Fibroblast of lung (primary cell): ENCODE measurements at regions not wholly inside any gene's neighbourhood (a gene's known extent, or its start where the extent isn't known, plus 50 kb on each side); places are given as distances from the start of the nearest gene placed in this dataset.

Experiments used
- DNase-seq, 2 donors: peaks; one replicate each; pipeline versions ENCODE4 v3.0.0 to v3.0.0-alpha.2; 2010; ENCODE audit warnings: low read depth in 2 of 2
- H2AFZ ChIP-seq: 2 replicates; pipeline ENCODE4 v1.5.1; 2012; ENCODE audit warnings: low read length, control low read depth, inconsistent platforms
- H3K27ac ChIP-seq: 2 replicates; pipeline ENCODE4 v1.5.1; 2011; ENCODE audit warnings: low read length, control low read depth; ENCODE audit not compliant: insufficient read depth
- H3K27me3 ChIP-seq: 2 replicates; pipeline ENCODE4 v1.5.1; 2011; ENCODE audit warnings: mild to moderate bottlenecking, low read length; ENCODE audit not compliant: control insufficient read depth, insufficient read depth
- H3K36me3 ChIP-seq: 2 replicates; pipeline ENCODE4 v1.5.1; 2011; ENCODE audit warnings: low read length; ENCODE audit not compliant: control insufficient read depth, insufficient read depth
- H3K4me1 ChIP-seq: 2 replicates; pipeline ENCODE4 v1.5.1; 2011; ENCODE audit warnings: low read length; ENCODE audit not compliant: control insufficient read depth, insufficient read depth; ENCODE audit errors: extremely low read depth
- H3K4me2 ChIP-seq: 2 replicates; pipeline ENCODE4 v1.5.1; 2011; ENCODE audit warnings: low read length, control low read depth; ENCODE audit not compliant: insufficient read depth; ENCODE audit errors: extremely low read depth
- H3K4me3 ChIP-seq, 4 experiments: fragments of 200-600 bp in 1 of 4; sonication (generic) in 1 of 4; replicated peaks in 1 of 4; 2 replicates each; pipeline ENCODE4 v1.5.1; 2011 to 2016; ENCODE audit warnings: low read length in 4 of 4, low read depth in 3 of 4, mild to moderate bottlenecking in 3 of 4, control low read depth in 2 of 4, inconsistent platforms in 1 of 4, mixed read lengths in 1 of 4; ENCODE audit not compliant: insufficient read depth in 1 of 4; ENCODE audit errors: control extremely low read depth in 1 of 4
- H3K79me2 ChIP-seq: 2 replicates; pipeline ENCODE4 v1.5.1; 2012; ENCODE audit warnings: mild to moderate bottlenecking, low read length, inconsistent platforms; ENCODE audit not compliant: control insufficient read depth, insufficient read depth
- H3K9ac ChIP-seq: 2 replicates; pipeline ENCODE4 v1.5.1; 2011; ENCODE audit warnings: mild to moderate bottlenecking, low read length, control low read depth; ENCODE audit not compliant: insufficient read depth
- H3K9me3 ChIP-seq: 2 replicates; pipeline ENCODE4 v1.5.1; 2012; ENCODE audit warnings: low read depth, low read length; ENCODE audit not compliant: control insufficient read depth, insufficient read depth
- H4K20me1 ChIP-seq: 2 replicates; pipeline ENCODE4 v1.5.1; 2011; ENCODE audit warnings: low read length; ENCODE audit not compliant: control insufficient read depth, insufficient read depth; ENCODE audit errors: extremely low read depth
- CTCF ChIP-seq, 2 donors: IDR thresholded peaks in 1 of 2; conservative IDR thresholded peaks in 1 of 2; 1 replicate in 1 of 2; 2 replicates in 1 of 2; pipeline ENCODE4 v1.5.1; 2011 to 2012; ENCODE audit warnings: low read length in 2 of 2, control low read depth in 1 of 2, inconsistent platforms in 1 of 2, low read depth in 1 of 2, mild to moderate bottlenecking in 1 of 2
- EZH2 ChIP-seq: IDR thresholded peaks from 2 replicates; pipeline ENCODE4 v1.5.1; 2012; ENCODE audit warnings: low read length, control low read depth, mild to moderate bottlenecking; ENCODE audit errors: missing control alignments

- Histone ChIP-seq H3K9ac (no peak overlapping the region), H3K27me3 (no peaks in the 10 kb centered on the region), H3K4me2 (no peak overlapping the region), H2AFZ (no peak overlapping the region), H3K36me3 (no peaks in the 10 kb centered on the region), H4K20me1 (no peaks in the 10 kb centered on the region), H3K9me3 (no peaks in the 10 kb centered on the region), H3K4me1 (no peaks in the 10 kb centered on the region), H3K27ac (no peak overlapping the region), H3K79me2 (no peaks in the 10 kb centered on the region), H3K4me3 (no peak overlapping the region)
- peak in 1 of 2 donors; percentile 50 for DNase-seq
- TF ChIP-seq CTCF (conservative IDR thresholded peaks at IDR 0.05 in 1 of 2, IDR thresholded peaks at IDR 0.05 in 1 of 2; ENCODE audit: low read depth in 1 of 2, low read length in 2 of 2): no peak
- TF ChIP-seq EZH2: no peak
These were observed 286.3 kb downstream of the NNT start for GRCh38 chr5:43889233-43889632.

- H4K20me1 ChIP-seq: no peaks in the 10 kb centered on the region
- no peak for DNase-seq
- no peak for TF ChIP-seq CTCF (conservative IDR thresholded peaks at IDR 0.05 in 1 of 2, IDR thresholded peaks at IDR 0.05 in 1 of 2; ENCODE audit: low read depth in 1 of 2, low read length in 2 of 2)
- no peak for TF ChIP-seq EZH2
- H3K9ac ChIP-seq: no peak overlapping the region
- H3K4me2 ChIP-seq: no peak overlapping the region
- no peaks in the 10 kb centered on the region for H3K4me1 ChIP-seq
- no peaks in the 10 kb centered on the region for H3K9me3 ChIP-seq
- H3K36me3 ChIP-seq: no peaks in the 10 kb centered on the region
- no peak overlapping the region for H3K4me3 ChIP-seq
- H3K27ac ChIP-seq: no peak overlapping the region
- H3K27me3 ChIP-seq: no peaks in the 10 kb centered on the region
- no peak overlapping the region for H2AFZ ChIP-seq
- H3K79me2 ChIP-seq: no peaks in the 10 kb centered on the region
These were observed 272.8 kb downstream of the NNT start for GRCh38 chr5:43875741-43876140.

- Histone ChIP-seq H4K20me1 (no peaks in the 10 kb centered on the region), H3K4me2 (peak overlapping the region; percentile 35), H3K9ac (no peak overlapping the region), H3K27me3 (no peaks in the 10 kb centered on the region), H3K4me3 (no peak overlapping the region), H2AFZ (peak overlapping the region; percentile 55), H3K9me3 (no peaks in the 10 kb centered on the region), H3K79me2 (no peaks in the 10 kb centered on the region), H3K36me3 (no peaks in the 10 kb centered on the region), H3K27ac (no peak overlapping the region), H3K4me1 (no peaks in the 10 kb centered on the region)
- DNase-seq: peak in 1 of 2 donors; percentile 84
- TF ChIP-seq EZH2: no peak
- no peak for TF ChIP-seq CTCF (conservative IDR thresholded peaks at IDR 0.05 in 1 of 2, IDR thresholded peaks at IDR 0.05 in 1 of 2; ENCODE audit: low read depth in 1 of 2, low read length in 2 of 2)
These were observed 271.8 kb downstream of the NNT start for GRCh38 chr5:43874772-43875171.
